Glomerular endothelial cell (primary cell): ENCODE measurements at regions not wholly inside any gene's neighbourhood (a gene's known extent, or its start where the extent isn't known, plus 50 kb on each side); places are given as distances from the start of the nearest gene placed in this dataset.
"Not testable (repeated sequence)": the region's sequence is repeated elsewhere in the genome, so short reads cannot be mapped to it uniquely, and the experiment has no call there.

Experiments
- DNase-seq: peaks from one replicate; pipeline ENCODE4 v3.0.0-alpha.2; 2011; ENCODE audit warnings: low read depth, low spot score; ENCODE audit errors: extremely low read depth

- no peak for DNase-seq
These were observed 158.3 kb upstream of the KCND2 start for GRCh38 chr7:120114626-120115025.

- no peak for DNase-seq
These were observed 149.4 kb upstream of the KCND2 start for GRCh38 chr7:120123528-120123927.

- DNase-seq, result no peak
These were observed 141.7 kb upstream of the KCND2 start for GRCh38 chr7:120131096-120131839.

GRCh38 chr7:120138497-120138896 is 134.5 kb upstream of the KCND2 start:
- DNase-seq, result no peak

GRCh38 chr7:120156476-120156875 is 116.5 kb upstream of the KCND2 start:
- DNase-seq, result no peak

GRCh38 chr7:120160166-120160565 is 112.8 kb upstream of the KCND2 start:
- DNase-seq, result no peak

- DNase-seq, result no peak
These were observed 109.5 kb upstream of the KCND2 start for GRCh38 chr7:120163449-120163848.

- DNase-seq, result no peak
These were observed 107.7 kb upstream of the KCND2 start for GRCh38 chr7:120165227-120165626.

GRCh38 chr7:120168066-120168465 is 104.9 kb upstream of the KCND2 start:
- DNase-seq, result no peak

GRCh38 chr7:120169996-120170783 is 102.8 kb upstream of the KCND2 start:
- no peak for DNase-seq

- DNase-seq, result no peak
These were observed 102.1 kb upstream of the KCND2 start for GRCh38 chr7:120170834-120171233.

GRCh38 chr7:120171406-120171805 is 101.6 kb upstream of the KCND2 start:
- DNase-seq, result no peak

- no peak for DNase-seq
These were observed 92.8 kb upstream of the KCND2 start for GRCh38 chr7:120180221-120180620.

- DNase-seq, result no peak
These were observed 91.5 kb upstream of the KCND2 start for GRCh38 chr7:120181499-120181898.

GRCh38 chr7:120184866-120185265 is 88.1 kb upstream of the KCND2 start:
- no peak for DNase-seq

GRCh38 chr7:120185940-120186682 is 86.9 kb upstream of the KCND2 start:
- DNase-seq, result no peak

- DNase-seq, result no peak
These were observed 86.3 kb upstream of the KCND2 start for GRCh38 chr7:120186688-120187087.

GRCh38 chr7:120189623-120190022 is 83.4 kb upstream of the KCND2 start:
- DNase-seq, result no peak

GRCh38 chr7:120190109-120190508 is 82.9 kb upstream of the KCND2 start:
- no peak for DNase-seq

GRCh38 chr7:120190566-120190965 is 82.4 kb upstream of the KCND2 start:
- DNase-seq, result no peak

- not testable (repeated sequence) for DNase-seq
These were observed 81.6 kb upstream of the KCND2 start for GRCh38 chr7:120191423-120191822.

GRCh38 chr7:120201290-120201689 is 71.7 kb upstream of the KCND2 start:
- DNase-seq, result no peak
